PC-9 (cell line): ENCODE measurements at regions not wholly inside any gene's neighbourhood (a gene's known extent, or its start where the extent isn't known, plus 50 kb on each side); places are given as distances from the start of the nearest gene placed in this dataset.

Source experiments
- BruUV-seq: library from RNA; stranded (reverse); fragments of 400-500 nt; replicated peaks from 2 replicates; lab custom pipeline; 2021; lab: Mats Ljungman, UMichigan
- CTCF ChIA-PET: fragments of 300-600 bp; sonication (Branson Sonifier 250); formaldehyde crosslinking; loops from one replicate; lab custom pipeline; 2022; ENCODE audit warnings: antibody characterized with exemption; lab: Charles Lee
- POLR2A ChIA-PET: fragments of 300-600 bp; sonication (Branson Sonifier 250); formaldehyde crosslinking; loops from one replicate; lab custom pipeline; 2022; ENCODE audit warnings: antibody characterized with exemption; ENCODE audit not compliant: unreplicated experiment; lab: Charles Lee
- DNase-seq, 2 experiments: peaks; one replicate each; pipeline versions ENCODE4 v3.0.0 to v3.0.0-alpha.2; 2015 to 2022; ENCODE audit warnings: mixed read lengths in 1 of 2
- H2AFZ ChIP-seq: fragments of 200-600 bp; sonication (generic); 2 replicates; pipeline ENCODE4 v1.8.1; 2017; ENCODE audit warnings: antibody characterized with exemption
- H3F3A ChIP-seq: fragments of 200-600 bp; sonication (generic); 2 replicates; pipeline ENCODE4 v1.8.1; 2017; ENCODE audit warnings: antibody characterized with exemption, mild to moderate bottlenecking, low read depth; ENCODE audit not compliant: insufficient read depth
- H3K27ac ChIP-seq: fragments of 200-600 bp; sonication (generic); 2 replicates; pipeline ENCODE4 v1.6.1; 2016; ENCODE audit warnings: mixed run types
- H3K27me3 ChIP-seq: fragments of 200-600 bp; sonication (generic); 2 replicates; pipeline ENCODE4 v1.6.1; 2016; ENCODE audit warnings: low read depth, mixed run types; ENCODE audit not compliant: insufficient read depth
- H3K36me3 ChIP-seq: fragments of 200-600 bp; sonication (generic); 2 replicates; pipeline ENCODE4 v1.6.1; 2016; ENCODE audit warnings: low read depth, mixed run types
- H3K4me1 ChIP-seq: fragments of 200-600 bp; sonication (generic); replicated peaks from 2 replicates; pipeline ENCODE4 v1.6.1; 2016; ENCODE audit warnings: mixed run types; ENCODE audit not compliant: insufficient read depth
- H3K4me2 ChIP-seq: fragments of 200-600 bp; sonication (generic); 2 replicates; pipeline ENCODE4 v1.6.1; 2017; ENCODE audit warnings: mixed run types
- H3K4me3 ChIP-seq: fragments of 200-600 bp; sonication (generic); 2 replicates; pipeline ENCODE4 v1.6.1; 2016; ENCODE audit warnings: mixed run types
- H3K79me2 ChIP-seq: fragments of 200-600 bp; sonication (generic); 2 replicates; pipeline ENCODE4 v1.6.1; 2017; ENCODE audit warnings: low read depth, mixed run types
- H3K9me2 ChIP-seq: fragments of 200-600 bp; sonication (generic); 2 replicates; pipeline ENCODE4 v1.8.1; 2017; ENCODE audit warnings: mild to moderate bottlenecking; ENCODE audit not compliant: insufficient read depth
- H3K9me3 ChIP-seq: fragments of 200-600 bp; sonication (generic); 2 replicates; pipeline ENCODE4 v1.8.1; 2016; ENCODE audit warnings: low read depth; ENCODE audit not compliant: insufficient read depth
- H4K20me1 ChIP-seq: fragments of 200-600 bp; sonication (generic); 2 replicates; pipeline ENCODE4 v1.8.1; 2017; ENCODE audit not compliant: insufficient read depth
- EZH2 ChIP-seq: fragments of 200-600 bp; sonication (generic); IDR thresholded peaks from 2 replicates; pipeline ENCODE4 v1.8.0; 2017; ENCODE audit warnings: antibody characterized with exemption, low read depth
- intact Hi-C: fragments of 100-400 bp; cut with micrococcal nuclease; formaldehyde crosslinking; loops from one replicate; pipeline ENCODE4 v1.10.0; 2022; ENCODE audit not compliant: unreplicated experiment
- TF ChIP-seq, protein P1 (sequence below): fragments of 200-600 bp; sonication (generic); conservative IDR thresholded peaks from 2 replicates; pipeline ENCODE4 v1.6.1; 2017; ENCODE audit warnings: mixed run types, antibody characterized with exemption, mild to moderate bottlenecking, moderate library complexity

DNA sequence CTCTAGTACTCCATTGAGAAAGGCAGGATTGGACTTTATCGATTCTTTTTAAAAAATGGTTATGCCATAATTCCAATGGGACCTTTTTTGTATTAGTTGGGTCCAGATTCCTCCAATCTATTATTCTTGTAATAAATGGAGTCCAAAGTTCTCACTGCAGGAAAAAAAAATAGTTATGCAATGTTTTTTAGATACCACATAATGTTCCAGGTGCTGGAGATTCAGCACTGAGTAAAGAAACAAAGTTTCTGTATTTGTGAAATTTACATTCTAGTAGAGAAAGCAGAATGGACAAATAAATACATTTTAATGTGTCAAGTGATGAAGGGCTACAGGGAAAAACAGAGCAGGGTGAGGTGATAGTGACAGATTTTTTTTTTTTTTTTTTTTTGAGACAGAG is 78.5 kb upstream of the MYCN start:
- no TSS peak for BruUV-seq
- Histone ChIP-seq H2AFZ (no peak overlapping the region), H3K36me3 (no peaks in the 10 kb centered on the region), H3K4me3 (no peak overlapping the region), H3K79me2 (no peaks in the 10 kb centered on the region), H3K27ac (no peak overlapping the region), H3F3A (no peaks in the 10 kb centered on the region), H3K9me3 (no peaks in the 10 kb centered on the region), H3K4me1 (no peaks in the 10 kb centered on the region), H3K9me2 (no peaks in the 10 kb centered on the region), H3K27me3 (peaks cover 17% of the 10 kb centered on the region; the same call in 1 of the 2 replicates), H4K20me1 (no peaks in the 10 kb centered on the region), H3K4me2 (no peak overlapping the region)
- CTCF ChIA-PET, result no interaction called here
- TF ChIP-seq, protein P1, sequence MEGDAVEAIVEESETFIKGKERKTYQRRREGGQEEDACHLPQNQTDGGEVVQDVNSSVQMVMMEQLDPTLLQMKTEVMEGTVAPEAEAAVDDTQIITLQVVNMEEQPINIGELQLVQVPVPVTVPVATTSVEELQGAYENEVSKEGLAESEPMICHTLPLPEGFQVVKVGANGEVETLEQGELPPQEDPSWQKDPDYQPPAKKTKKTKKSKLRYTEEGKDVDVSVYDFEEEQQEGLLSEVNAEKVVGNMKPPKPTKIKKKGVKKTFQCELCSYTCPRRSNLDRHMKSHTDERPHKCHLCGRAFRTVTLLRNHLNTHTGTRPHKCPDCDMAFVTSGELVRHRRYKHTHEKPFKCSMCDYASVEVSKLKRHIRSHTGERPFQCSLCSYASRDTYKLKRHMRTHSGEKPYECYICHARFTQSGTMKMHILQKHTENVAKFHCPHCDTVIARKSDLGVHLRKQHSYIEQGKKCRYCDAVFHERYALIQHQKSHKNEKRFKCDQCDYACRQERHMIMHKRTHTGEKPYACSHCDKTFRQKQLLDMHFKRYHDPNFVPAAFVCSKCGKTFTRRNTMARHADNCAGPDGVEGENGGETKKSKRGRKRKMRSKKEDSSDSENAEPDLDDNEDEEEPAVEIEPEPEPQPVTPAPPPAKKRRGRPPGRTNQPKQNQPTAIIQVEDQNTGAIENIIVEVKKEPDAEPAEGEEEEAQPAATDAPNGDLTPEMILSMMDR, result no peak
- no peak for TF ChIP-seq EZH2
- POLR2A ChIA-PET, result no interaction called here
- no peak for DNase-seq
- intact Hi-C loops, result no loop called here

DNA sequence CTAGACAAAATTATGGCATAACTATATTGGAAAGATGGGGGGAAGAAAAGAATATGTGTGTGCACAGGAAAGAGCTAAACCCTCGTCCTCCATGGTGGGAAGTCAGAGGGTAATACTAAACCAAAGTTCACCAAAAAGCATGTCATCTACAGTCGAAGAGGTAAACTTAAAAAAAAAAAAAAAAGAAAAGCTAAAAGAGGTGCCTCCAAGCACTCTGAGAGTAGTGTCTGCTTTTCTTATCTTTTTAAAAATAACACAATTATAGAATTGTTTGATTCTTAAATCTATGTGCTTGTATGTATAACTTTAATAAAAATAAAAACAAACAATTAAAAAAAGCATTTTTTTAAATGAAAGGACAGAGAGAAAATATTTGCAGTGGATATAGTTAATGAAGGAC is 77.3 kb upstream of the MYCN start:
- Histone ChIP-seq H3K4me1 (no peaks in the 10 kb centered on the region), H3K4me3 (no peak overlapping the region), H3K9me2 (no peaks in the 10 kb centered on the region), H3K27me3 (peaks cover 19% of the 10 kb centered on the region), H3K4me2 (no peak overlapping the region), H4K20me1 (no peaks in the 10 kb centered on the region), H3K36me3 (no peaks in the 10 kb centered on the region), H2AFZ (no peak overlapping the region), H3K27ac (no peak overlapping the region), H3K79me2 (no peaks in the 10 kb centered on the region), H3F3A (no peaks in the 10 kb centered on the region), H3K9me3 (no peaks in the 10 kb centered on the region)
- ChIA-PET POLR2A (no interaction called here), CTCF (no interaction called here)
- TF ChIP-seq, protein P1, result no peak
- no peak for TF ChIP-seq EZH2
- intact Hi-C loops, result no loop called here
- DNase-seq, result no peak
- no TSS peak for BruUV-seq

DNA sequence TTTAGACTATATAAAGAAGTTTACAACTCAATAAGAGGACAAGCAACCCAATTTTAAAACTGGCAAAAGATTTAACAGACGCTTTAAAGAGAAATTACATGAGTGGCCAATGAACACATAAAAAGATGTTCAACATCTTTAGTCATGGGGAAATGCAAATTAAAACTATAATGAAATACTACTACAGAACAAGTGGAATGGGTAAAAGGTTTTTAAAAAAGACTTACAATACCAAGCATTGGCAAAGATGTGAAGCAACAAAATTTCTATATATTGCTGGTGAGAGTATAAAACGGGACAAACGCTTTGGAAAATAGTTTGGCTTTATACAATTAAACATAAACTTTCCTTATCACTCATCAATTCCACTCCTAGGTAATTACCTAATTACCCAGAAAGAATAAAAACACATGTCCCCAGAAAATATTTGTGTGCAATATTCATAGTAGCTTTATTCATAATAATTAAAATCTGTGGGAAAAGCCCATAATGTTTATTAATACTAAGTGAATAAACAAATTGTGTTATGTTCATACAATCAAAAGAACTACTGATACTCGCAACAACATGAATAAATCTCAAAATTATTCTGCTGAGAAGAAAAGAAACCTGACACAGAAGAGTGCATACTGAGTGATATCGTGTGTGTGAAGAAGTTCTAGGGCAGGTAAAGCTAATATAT is 76.7 kb upstream of the MYCN start:
- no peaks in the 10 kb centered on the region for H3K79me2 ChIP-seq
- no peak for DNase-seq
- no peak overlapping the region for H3K4me3 ChIP-seq
- ChIA-PET POLR2A (no interaction called here), CTCF (no interaction called here)
- no peaks in the 10 kb centered on the region for H3K9me2 ChIP-seq
- no peak overlapping the region for H3K27ac ChIP-seq
- no peak overlapping the region for H2AFZ ChIP-seq
- peaks cover 19% of the 10 kb centered on the region for H3K27me3 ChIP-seq
- no TSS peak for BruUV-seq
- TF ChIP-seq, protein P1, result no peak
- TF ChIP-seq EZH2, result no peak
- no peak overlapping the region for H3K4me2 ChIP-seq
- no peaks in the 10 kb centered on the region for H3K4me1 ChIP-seq
- no peaks in the 10 kb centered on the region for H3K9me3 ChIP-seq
- intact Hi-C loops, result no loop called here
- H3K36me3 ChIP-seq, result no peaks in the 10 kb centered on the region
- no peaks in the 10 kb centered on the region for H4K20me1 ChIP-seq
- no peaks in the 10 kb centered on the region for H3F3A ChIP-seq
